GM12873 (cell line): ENCODE measurements at regions not wholly inside any gene's neighbourhood (a gene's known extent, or its start where the extent isn't known, plus 50 kb on each side); places are given as distances from the start of the nearest gene placed in this dataset.

Source experiments
- TF ChIP-seq, protein P1 (sequence below): IDR thresholded peaks from 2 replicates; pipeline ENCODE4 v1.5.1; 2012; ENCODE audit warnings: low read depth, mild to moderate bottlenecking, moderate library complexity, low read length, control low read depth; ENCODE audit not compliant: insufficient read depth; ENCODE audit errors: missing control alignments

DNA sequence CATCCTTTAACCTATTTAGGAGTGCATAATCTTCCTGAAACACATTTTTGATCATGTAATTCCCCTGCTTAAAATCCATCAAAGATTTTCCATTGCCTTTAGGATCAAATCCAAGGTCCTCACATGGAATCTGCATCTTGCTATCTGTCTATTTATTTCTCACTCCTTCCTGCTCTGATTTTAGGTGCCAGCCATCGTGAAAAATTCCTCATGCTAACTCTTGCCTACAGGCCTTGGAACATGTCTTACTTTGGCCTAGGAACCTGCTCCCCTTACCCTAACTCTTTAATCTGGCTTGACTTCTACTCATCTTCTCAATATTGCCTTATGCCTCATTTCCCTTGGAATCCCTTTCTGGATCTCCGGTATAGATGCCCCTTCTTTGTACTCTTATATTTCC lies 1074.3 kb downstream of the TTLL7 start:
- TF ChIP-seq, protein P1, sequence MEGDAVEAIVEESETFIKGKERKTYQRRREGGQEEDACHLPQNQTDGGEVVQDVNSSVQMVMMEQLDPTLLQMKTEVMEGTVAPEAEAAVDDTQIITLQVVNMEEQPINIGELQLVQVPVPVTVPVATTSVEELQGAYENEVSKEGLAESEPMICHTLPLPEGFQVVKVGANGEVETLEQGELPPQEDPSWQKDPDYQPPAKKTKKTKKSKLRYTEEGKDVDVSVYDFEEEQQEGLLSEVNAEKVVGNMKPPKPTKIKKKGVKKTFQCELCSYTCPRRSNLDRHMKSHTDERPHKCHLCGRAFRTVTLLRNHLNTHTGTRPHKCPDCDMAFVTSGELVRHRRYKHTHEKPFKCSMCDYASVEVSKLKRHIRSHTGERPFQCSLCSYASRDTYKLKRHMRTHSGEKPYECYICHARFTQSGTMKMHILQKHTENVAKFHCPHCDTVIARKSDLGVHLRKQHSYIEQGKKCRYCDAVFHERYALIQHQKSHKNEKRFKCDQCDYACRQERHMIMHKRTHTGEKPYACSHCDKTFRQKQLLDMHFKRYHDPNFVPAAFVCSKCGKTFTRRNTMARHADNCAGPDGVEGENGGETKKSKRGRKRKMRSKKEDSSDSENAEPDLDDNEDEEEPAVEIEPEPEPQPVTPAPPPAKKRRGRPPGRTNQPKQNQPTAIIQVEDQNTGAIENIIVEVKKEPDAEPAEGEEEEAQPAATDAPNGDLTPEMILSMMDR, result no peak

DNA sequence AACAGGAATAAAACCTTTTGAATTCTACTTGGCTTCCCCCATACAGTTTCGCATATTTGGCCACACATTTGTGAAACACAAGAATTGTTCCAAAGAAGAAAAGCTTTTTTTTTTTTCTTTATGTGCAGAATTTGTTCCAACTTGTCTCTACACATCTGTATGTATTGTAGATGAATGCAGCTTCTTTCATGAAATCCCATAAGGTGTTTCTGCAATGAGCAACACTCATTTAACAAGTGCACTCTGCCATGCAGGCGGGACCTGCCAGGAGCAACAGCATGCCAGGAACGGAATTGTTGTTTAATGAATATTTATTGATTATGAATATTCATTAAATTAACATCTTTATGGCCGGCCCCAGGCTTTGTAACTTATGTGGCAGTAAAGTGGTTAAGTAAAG lies 1075.0 kb downstream of the TTLL7 start:
- TF ChIP-seq, protein P1, result no peak

DNA sequence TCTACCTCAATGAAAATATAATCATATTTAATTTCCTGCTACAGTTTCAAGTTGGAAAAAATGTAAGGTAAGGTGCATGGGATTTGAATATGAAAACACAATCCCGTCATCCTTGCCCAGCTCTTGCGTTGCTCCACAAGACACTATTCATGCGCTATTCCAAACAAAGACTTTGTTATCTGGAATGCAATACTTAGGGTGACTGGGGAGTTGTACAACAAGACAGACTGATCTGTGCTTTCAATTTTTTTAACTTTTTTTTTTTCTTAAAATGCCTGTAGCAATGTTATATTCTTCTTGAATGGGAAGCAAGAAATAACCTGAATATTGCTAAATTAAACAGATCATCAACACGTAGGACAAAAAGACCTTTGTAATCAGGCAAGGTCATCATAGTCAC lies 1077.2 kb downstream of the TTLL7 start:
- TF ChIP-seq, protein P1, result no peak

DNA sequence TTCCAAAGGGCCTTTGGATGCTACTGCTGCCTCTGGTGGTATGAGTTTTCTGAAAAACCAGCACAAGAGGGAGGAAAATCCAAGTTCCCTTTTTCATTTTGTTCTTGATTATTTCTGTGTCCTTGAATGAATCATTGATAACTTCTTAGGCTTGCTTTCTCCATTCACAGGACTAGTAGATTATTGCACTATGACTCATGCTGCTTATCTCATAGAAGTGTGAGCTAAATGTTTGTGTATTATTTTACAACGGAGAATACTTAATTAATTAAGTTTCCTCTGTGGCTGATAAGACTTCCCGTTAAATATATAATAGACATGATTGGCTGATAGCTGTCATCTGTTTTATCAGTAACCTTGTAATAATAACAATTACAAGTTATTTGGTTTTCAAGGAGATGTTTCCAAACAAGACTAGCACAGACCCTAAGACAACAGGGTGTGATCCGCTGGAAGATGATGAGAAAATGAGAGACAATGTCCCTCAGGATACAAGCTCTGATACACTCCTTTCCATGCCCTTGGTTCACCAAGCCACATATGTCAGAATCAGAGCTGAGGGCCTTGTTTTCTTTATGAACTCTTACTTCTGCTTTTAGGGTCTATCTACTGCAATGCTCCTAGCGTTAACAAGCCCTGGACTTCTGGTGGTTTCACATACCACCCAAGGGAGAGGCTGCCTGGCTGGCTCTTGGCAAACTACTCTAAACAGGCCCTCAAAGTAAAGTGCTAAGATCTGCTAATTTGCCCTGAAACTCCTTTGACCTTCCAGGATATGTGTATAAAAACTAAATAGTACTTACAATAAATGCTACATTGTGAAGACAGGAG lies 1078.3 kb downstream of the TTLL7 start:
- TF ChIP-seq, protein P1, result no peak

DNA sequence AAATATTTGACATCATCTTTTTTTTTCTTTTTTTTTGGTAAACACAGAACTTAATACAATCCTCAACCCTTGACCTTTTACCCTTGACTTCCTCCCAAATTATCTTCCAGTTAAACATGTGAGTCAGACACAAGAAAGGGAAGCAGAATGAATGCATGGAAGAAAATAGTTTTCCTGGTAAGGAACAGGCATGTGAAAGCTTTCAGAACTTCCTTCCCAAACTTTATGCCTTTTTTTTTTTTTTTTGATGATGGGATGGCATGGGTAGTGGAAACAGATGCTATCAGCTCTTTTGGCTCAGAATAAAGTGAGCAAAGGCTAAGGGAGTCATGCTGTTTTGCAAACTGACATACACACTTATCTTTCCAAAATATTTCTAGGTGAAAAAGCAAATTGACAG lies 1079.1 kb downstream of the TTLL7 start:
- TF ChIP-seq, protein P1, result no peak

DNA sequence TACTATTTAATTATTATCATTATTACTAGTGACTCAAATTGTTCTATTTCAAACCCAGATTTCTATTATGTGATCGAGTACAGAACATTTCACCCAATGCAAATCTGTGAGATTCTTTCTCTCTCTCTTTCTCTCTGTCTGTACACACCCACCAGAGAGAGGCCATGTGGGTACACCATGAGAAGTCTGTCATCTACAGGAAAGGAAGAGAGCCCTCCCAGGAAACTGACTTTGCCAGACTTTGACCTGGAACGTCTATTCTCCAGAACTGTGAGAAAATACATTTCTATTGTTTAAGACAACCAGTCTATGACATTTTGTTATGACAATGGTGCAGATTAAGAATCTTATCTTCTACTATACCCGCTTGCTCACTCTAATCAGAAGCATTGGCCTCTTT lies 1091.6 kb downstream of the TTLL7 start:
- TF ChIP-seq, protein P1, result no peak

DNA sequence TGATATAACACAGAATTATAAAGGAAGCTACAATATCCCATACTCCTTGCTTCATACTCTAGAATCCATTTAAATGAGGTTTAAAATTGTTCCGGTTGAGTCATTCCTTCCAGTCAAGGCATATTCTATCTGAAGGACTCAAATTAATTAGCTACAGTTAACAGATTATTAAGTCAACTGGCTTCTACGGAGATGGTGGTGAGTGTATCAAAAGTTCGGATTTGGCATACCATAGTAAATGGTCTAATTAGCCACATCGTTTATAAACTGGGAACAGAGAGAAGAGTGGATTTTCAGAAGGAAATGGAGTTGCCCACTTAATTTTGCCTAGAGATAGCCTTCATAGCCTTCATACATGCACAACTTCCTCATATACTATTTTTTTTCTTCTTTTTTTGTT lies 1095.3 kb downstream of the TTLL7 start:
- TF ChIP-seq, protein P1, result no peak

DNA sequence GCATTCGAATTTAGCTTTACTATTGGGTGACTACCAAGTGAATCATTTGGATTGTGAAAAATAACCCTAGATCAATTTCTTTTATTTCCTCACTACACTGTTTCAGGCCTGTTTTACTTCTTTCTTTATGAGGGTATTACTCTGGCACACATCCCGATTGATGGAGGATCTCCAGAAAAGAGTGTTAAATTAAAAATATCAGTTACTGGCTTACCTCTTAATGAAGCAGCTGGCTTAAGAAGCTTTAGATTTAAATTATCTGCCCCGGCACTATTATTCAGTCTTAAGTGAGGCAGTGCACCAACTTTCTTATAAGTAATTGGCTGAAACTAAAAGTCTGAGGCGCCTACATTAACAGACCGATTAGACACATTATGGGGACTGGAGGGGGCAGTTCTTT lies 1097.4 kb downstream of the TTLL7 start:
- TF ChIP-seq, protein P1, result no peak
